NCI-H187 treated with DMSO at 0.1 percent for 48 hours (cell line): ENCODE measurements at regions not wholly inside any gene's neighbourhood (a gene's known extent, or its start where the extent isn't known, plus 50 kb on each side); places are given as distances from the start of the nearest gene placed in this dataset.
"Not testable (repeated sequence)": the region's sequence is repeated elsewhere in the genome, so short reads cannot be mapped to it uniquely, and the experiment has no call there.

Experiments used
- DNase-seq: peaks from one replicate; lab custom pipeline; 2025; lab: John Stamatoyannopoulos, UW

- no peak for DNase-seq
These were observed 135.7 kb upstream of the HS3ST2 start for GRCh38 chr16:22678311-22678710.

- no peak for DNase-seq
These were observed 132.2 kb upstream of the HS3ST2 start for GRCh38 chr16:22681554-22682291.

GRCh38 chr16:22683258-22683657, 130.7 kb upstream of the HS3ST2 start:
- DNase-seq = no peak

GRCh38 chr16:22683730-22684573, 130.0 kb upstream of the HS3ST2 start:
- no peak for DNase-seq

- DNase-seq = no peak
These were observed 129.1 kb upstream of the HS3ST2 start for GRCh38 chr16:22684574-22685458.

GRCh38 chr16:22685459-22685830, 128.5 kb upstream of the HS3ST2 start:
- no peak for DNase-seq

- DNase-seq = no peak
These were observed 126.9 kb upstream of the HS3ST2 start for GRCh38 chr16:22687031-22687530.

- DNase-seq = no peak
These were observed 125.5 kb upstream of the HS3ST2 start for GRCh38 chr16:22688463-22688862.

- DNase-seq = no peak
These were observed 125.0 kb upstream of the HS3ST2 start for GRCh38 chr16:22688930-22689329.

GRCh38 chr16:22691335-22691734, 122.6 kb upstream of the HS3ST2 start:
- no peak for DNase-seq

GRCh38 chr16:22692034-22692433, 121.9 kb upstream of the HS3ST2 start:
- DNase-seq = no peak

GRCh38 chr16:22692916-22693637, 120.9 kb upstream of the HS3ST2 start:
- no peak for DNase-seq

- DNase-seq = no peak
These were observed 120.2 kb upstream of the HS3ST2 start for GRCh38 chr16:22693638-22694340.

- DNase-seq = no peak
These were observed 119.0 kb upstream of the HS3ST2 start for GRCh38 chr16:22694887-22695382.

GRCh38 chr16:22695773-22696172, 118.2 kb upstream of the HS3ST2 start:
- DNase-seq = not testable (repeated sequence)

GRCh38 chr16:22699356-22699755, 114.6 kb upstream of the HS3ST2 start:
- no peak for DNase-seq

GRCh38 chr16:22705799-22706198, 108.2 kb upstream of the HS3ST2 start:
- DNase-seq = no peak

- no peak for DNase-seq
These were observed 103.6 kb upstream of the HS3ST2 start for GRCh38 chr16:22710326-22710725.

- no peak for DNase-seq
These were observed 102.1 kb upstream of the HS3ST2 start for GRCh38 chr16:22711847-22712246.

GRCh38 chr16:22712471-22712870, 101.5 kb upstream of the HS3ST2 start:
- no peak for DNase-seq

- DNase-seq = not testable (repeated sequence)
These were observed 95.4 kb upstream of the HS3ST2 start for GRCh38 chr16:22718598-22718997.
